ENCODE measurements at regions not wholly inside any gene's neighbourhood (a gene's known extent, or its start where the extent isn't known, plus 50 kb on each side); places are given as distances from the start of the nearest gene placed in this dataset.

DNA sequence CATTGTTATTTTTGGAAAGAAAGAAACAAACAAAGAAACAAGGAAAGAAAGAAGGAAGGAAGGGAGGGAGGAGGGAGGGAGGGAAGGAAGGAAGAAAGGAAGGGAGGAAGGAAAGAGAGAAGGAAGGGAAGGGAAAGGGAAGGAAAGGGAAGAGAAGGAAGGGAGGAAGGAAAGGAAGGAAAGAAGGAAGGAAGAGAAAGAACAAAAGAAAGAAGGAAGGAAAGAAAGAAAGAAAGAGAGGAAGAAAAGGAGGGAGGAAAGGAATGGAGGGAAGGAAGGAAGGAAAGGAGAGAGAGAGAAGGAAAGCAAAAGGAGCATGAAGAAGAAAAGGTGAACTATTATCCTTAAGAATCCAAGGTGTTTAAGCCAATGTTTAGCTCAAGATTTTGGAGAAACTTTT is 262.7 kb upstream of the STT3B start:
- H3K4me1 Mint-ChIP-seq (ENCODE audit: low read depth): peaks cover 13% of the 10 kb centered on the region
- no peak overlapping the region for H3K27ac Mint-ChIP-seq
- TF ChIP-seq, protein P1, sequence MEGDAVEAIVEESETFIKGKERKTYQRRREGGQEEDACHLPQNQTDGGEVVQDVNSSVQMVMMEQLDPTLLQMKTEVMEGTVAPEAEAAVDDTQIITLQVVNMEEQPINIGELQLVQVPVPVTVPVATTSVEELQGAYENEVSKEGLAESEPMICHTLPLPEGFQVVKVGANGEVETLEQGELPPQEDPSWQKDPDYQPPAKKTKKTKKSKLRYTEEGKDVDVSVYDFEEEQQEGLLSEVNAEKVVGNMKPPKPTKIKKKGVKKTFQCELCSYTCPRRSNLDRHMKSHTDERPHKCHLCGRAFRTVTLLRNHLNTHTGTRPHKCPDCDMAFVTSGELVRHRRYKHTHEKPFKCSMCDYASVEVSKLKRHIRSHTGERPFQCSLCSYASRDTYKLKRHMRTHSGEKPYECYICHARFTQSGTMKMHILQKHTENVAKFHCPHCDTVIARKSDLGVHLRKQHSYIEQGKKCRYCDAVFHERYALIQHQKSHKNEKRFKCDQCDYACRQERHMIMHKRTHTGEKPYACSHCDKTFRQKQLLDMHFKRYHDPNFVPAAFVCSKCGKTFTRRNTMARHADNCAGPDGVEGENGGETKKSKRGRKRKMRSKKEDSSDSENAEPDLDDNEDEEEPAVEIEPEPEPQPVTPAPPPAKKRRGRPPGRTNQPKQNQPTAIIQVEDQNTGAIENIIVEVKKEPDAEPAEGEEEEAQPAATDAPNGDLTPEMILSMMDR (IDR thresholded peaks at IDR 0.05): no peak
- no peak for DNase-seq
- H3K9me3 Mint-ChIP-seq: no peaks in the 10 kb centered on the region
- no peak overlapping the region for H3K4me3 Mint-ChIP-seq
- no peaks in the 10 kb centered on the region for H3K36me3 Mint-ChIP-seq (ENCODE audit: low read depth)
- H3K27me3 Mint-ChIP-seq (ENCODE audit: insufficient read depth): no peaks in the 10 kb centered on the region; the same call in 1 of the 2 replicates

DNA sequence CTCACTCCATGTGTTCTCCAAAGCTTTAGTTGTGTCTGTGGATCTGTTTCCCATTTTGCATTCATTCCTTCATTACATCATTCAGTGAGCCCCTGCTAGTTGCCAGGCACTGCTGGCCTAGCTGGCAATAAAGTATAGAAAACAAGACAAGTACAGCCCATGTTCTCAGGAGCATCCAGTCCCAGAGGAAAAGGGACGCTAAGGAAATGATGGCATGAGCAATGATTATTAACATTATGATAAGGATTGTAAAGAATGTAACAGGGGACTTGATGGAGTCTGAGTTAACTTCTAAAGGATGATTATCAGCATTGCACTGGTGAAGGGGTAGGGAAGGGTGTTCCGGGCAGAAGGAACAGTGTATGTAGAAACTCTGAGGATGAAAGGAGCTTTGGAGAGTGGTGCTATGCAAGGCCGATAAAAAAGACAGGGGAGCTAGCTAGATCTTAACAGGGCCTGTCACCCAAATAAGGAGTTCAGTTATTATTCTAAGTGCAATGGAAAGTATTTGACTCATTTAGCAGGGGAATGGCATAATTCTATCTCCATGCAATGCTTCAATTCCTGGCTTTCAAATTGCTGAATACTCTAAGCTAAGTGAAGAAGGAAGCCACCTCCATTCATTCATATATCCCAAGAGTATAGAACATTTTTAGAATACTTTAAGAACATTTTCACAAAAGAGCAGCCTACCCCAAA is 258.2 kb upstream of the STT3B start:
- Mint-ChIP-seq H3K36me3 (ENCODE audit: low read depth) (no peaks in the 10 kb centered on the region), H3K4me1 (ENCODE audit: low read depth) (peaks cover 37% of the 10 kb centered on the region), H3K27me3 (ENCODE audit: insufficient read depth) (no peaks in the 10 kb centered on the region; the same call in 1 of the 2 replicates), H3K27ac (peak overlapping the region; percentile 83), H3K4me3 (peak overlapping the region; percentile 63), H3K9me3 (no peaks in the 10 kb centered on the region)
- TF ChIP-seq, protein P1 (IDR thresholded peaks at IDR 0.05): no peak
- DNase-seq: peak; percentile 10

DNA sequence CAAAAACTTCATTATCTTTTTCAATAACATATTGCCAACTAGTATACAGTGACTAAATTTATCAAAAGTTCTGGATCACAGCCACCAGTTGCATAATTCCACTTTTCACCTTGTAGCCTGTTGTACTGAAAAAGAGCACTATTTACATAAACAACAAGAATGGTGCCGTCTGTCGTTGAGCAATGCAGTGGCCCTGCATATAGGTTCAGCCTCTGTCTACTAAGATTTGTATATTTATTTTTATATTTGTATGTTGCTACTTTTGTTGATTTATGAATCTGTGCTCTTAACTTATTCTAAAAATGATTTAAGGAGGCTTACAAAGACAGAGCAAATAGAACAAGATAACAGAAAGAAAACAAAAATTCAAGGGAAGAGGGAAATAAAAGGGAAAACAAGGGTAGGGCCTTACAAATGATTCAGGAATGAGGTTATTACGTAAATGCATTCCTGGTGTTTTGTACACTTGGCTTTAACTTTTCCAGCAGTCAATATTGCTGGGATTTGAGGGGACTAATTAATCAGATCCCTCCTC is 257.6 kb upstream of the STT3B start:
- H3K27me3 Mint-ChIP-seq (ENCODE audit: insufficient read depth): no peaks in the 10 kb centered on the region; the same call in 1 of the 2 replicates
- TF ChIP-seq, protein P1 (IDR thresholded peaks at IDR 0.05): no peak
- DNase-seq: peak; percentile 59
- no peaks in the 10 kb centered on the region for H3K36me3 Mint-ChIP-seq (ENCODE audit: low read depth)
- no peaks in the 10 kb centered on the region for H3K9me3 Mint-ChIP-seq
- peak overlapping the region; percentile 63 for H3K4me3 Mint-ChIP-seq
- peaks cover 37% of the 10 kb centered on the region for H3K4me1 Mint-ChIP-seq (ENCODE audit: low read depth)
- H3K27ac Mint-ChIP-seq: peak overlapping the region; percentile 83

DNA sequence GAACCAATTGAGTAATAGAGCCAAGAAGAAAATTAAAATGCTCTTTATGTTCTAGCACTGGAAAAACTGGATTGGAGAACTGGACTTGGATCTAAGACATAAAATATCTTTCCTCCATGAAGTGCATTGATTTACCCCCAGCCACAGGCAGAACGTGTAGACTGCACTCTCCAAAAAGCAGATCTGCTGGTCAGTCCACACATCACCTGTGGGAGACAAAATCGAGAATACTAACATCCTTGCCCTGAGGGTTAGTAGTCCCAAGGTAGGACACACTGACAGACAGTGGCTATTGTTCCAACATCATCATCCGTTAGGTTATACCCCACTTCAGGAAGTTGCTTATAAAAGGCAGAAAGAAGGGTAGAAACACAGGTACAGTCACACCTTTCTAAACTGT is 257.1 kb upstream of the STT3B start:
- Mint-ChIP-seq H3K27me3 (ENCODE audit: insufficient read depth) (no peaks in the 10 kb centered on the region; the same call in 1 of the 2 replicates), H3K4me3 (peak overlapping the region; percentile 63; the same call in 1 of the 2 replicates), H3K27ac (peak overlapping the region; percentile 83), H3K9me3 (no peaks in the 10 kb centered on the region), H3K36me3 (ENCODE audit: low read depth) (no peaks in the 10 kb centered on the region), H3K4me1 (ENCODE audit: low read depth) (peaks cover 37% of the 10 kb centered on the region)
- no peak for DNase-seq
- TF ChIP-seq, protein P1 (IDR thresholded peaks at IDR 0.05): no peak

DNA sequence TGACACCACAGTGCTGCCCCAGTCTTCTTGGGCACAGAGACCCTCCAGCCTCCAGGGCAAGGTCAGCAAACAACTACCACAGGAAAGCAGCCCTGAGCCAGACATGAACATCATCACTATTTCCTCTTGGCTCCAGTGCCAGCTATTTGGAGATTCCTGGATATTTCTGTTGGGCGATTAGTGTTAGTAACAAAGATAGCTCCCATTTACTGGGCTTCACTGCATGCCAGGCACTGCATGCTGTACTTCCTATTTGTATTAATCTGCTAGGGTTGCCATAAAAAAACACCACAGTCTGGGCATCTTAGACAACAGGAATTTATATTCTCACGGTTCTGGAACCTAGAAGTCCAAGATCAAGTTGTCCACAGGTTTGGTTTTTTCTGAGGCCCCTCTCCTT is 255.1 kb upstream of the STT3B start:
- H3K4me1 Mint-ChIP-seq (ENCODE audit: low read depth): peaks cover 37% of the 10 kb centered on the region
- TF ChIP-seq, protein P1 (IDR thresholded peaks at IDR 0.05): no peak
- H3K9me3 Mint-ChIP-seq: no peaks in the 10 kb centered on the region
- peak overlapping the region; percentile 56; the same call in 1 of the 2 replicates for H3K27ac Mint-ChIP-seq
- H3K4me3 Mint-ChIP-seq: peak overlapping the region; percentile 19; the same call in 1 of the 2 replicates
- DNase-seq: peak; percentile 63
- H3K36me3 Mint-ChIP-seq (ENCODE audit: low read depth): no peaks in the 10 kb centered on the region
- no peaks in the 10 kb centered on the region for H3K27me3 Mint-ChIP-seq (ENCODE audit: insufficient read depth)
